ENCODE measurements at regions not wholly inside any gene's neighbourhood (a gene's known extent, or its start where the extent isn't known, plus 50 kb on each side); places are given as distances from the start of the nearest gene placed in this dataset.

GRCh38 chr5:171596391-171596878 is 177.0 kb downstream of the FGF18 start:
- H3K4me3 Mint-ChIP-seq: no peak overlapping the region
- no peaks in the 10 kb centered on the region for H3K36me3 Mint-ChIP-seq (ENCODE audit: low read depth)
- H3K4me1 Mint-ChIP-seq (ENCODE audit: low read depth): peaks cover 20% of the 10 kb centered on the region
- intact Hi-C loops (cut with micrococcal nuclease): no loop called here
- H3K27ac Mint-ChIP-seq: no peak overlapping the region
- no peaks in the 10 kb centered on the region for H3K9me3 Mint-ChIP-seq
- no peaks in the 10 kb centered on the region for H3K27me3 Mint-ChIP-seq

- no peaks in the 10 kb centered on the region for H3K27me3 Mint-ChIP-seq
- no peaks in the 10 kb centered on the region for H3K9me3 Mint-ChIP-seq
- H3K27ac Mint-ChIP-seq: no peak overlapping the region
- peaks cover 25% of the 10 kb centered on the region for H3K4me1 Mint-ChIP-seq (ENCODE audit: low read depth)
- intact Hi-C loops (cut with micrococcal nuclease): no loop called here
- H3K36me3 Mint-ChIP-seq (ENCODE audit: low read depth): no peaks in the 10 kb centered on the region
- no peak overlapping the region for H3K4me3 Mint-ChIP-seq
Observed at GRCh38 chr5:171597946-171598640, 178.6 kb downstream of the FGF18 start.

GRCh38 chr5:171598641-171599152 is 179.2 kb downstream of the FGF18 start:
- H3K9me3 Mint-ChIP-seq: no peaks in the 10 kb centered on the region
- intact Hi-C loops (cut with micrococcal nuclease): no loop called here
- no peaks in the 10 kb centered on the region for H3K36me3 Mint-ChIP-seq (ENCODE audit: low read depth)
- H3K4me3 Mint-ChIP-seq: no peak overlapping the region
- H3K4me1 Mint-ChIP-seq (ENCODE audit: low read depth): peaks cover 25% of the 10 kb centered on the region
- H3K27ac Mint-ChIP-seq: no peak overlapping the region
- no peaks in the 10 kb centered on the region for H3K27me3 Mint-ChIP-seq

- Mint-ChIP-seq H3K4me3 (no peak overlapping the region), H3K4me1 (ENCODE audit: low read depth) (peaks cover 25% of the 10 kb centered on the region), H3K27me3 (no peaks in the 10 kb centered on the region), H3K27ac (no peak overlapping the region), H3K9me3 (no peaks in the 10 kb centered on the region), H3K36me3 (ENCODE audit: low read depth) (no peaks in the 10 kb centered on the region)
- intact Hi-C loops (cut with micrococcal nuclease): no loop called here
Observed at GRCh38 chr5:171599411-171599810, 180.0 kb downstream of the FGF18 start.

- H3K27me3 Mint-ChIP-seq: no peaks in the 10 kb centered on the region
- no peak overlapping the region for H3K27ac Mint-ChIP-seq
- no peaks in the 10 kb centered on the region for H3K36me3 Mint-ChIP-seq (ENCODE audit: low read depth)
- intact Hi-C loops (cut with micrococcal nuclease): no loop called here
- peaks cover 25% of the 10 kb centered on the region for H3K4me1 Mint-ChIP-seq (ENCODE audit: low read depth)
- H3K4me3 Mint-ChIP-seq: no peak overlapping the region
- H3K9me3 Mint-ChIP-seq: no peaks in the 10 kb centered on the region
Observed at GRCh38 chr5:171599957-171600612, 180.6 kb downstream of the FGF18 start.

GRCh38 chr5:171600741-171601265 is 181.4 kb downstream of the FGF18 start:
- Mint-ChIP-seq H3K4me3 (peak overlapping the region; percentile 33), H3K4me1 (ENCODE audit: low read depth) (peaks cover 25% of the 10 kb centered on the region), H3K27ac (peak overlapping the region; percentile 35), H3K27me3 (no peaks in the 10 kb centered on the region), H3K36me3 (ENCODE audit: low read depth) (no peaks in the 10 kb centered on the region), H3K9me3 (no peaks in the 10 kb centered on the region)
- intact Hi-C loops (cut with micrococcal nuclease): no loop called here

GRCh38 chr5:171601266-171601881 is 181.9 kb downstream of the FGF18 start:
- Mint-ChIP-seq H3K36me3 (ENCODE audit: low read depth) (no peaks in the 10 kb centered on the region), H3K4me3 (no peak overlapping the region), H3K4me1 (ENCODE audit: low read depth) (peaks cover 25% of the 10 kb centered on the region), H3K27ac (peak overlapping the region; percentile 35), H3K9me3 (peaks cover 4% of the 10 kb centered on the region), H3K27me3 (no peaks in the 10 kb centered on the region)
- intact Hi-C loops (cut with micrococcal nuclease): no loop called here

- H3K36me3 Mint-ChIP-seq (ENCODE audit: low read depth): no peaks in the 10 kb centered on the region
- no peaks in the 10 kb centered on the region for H3K27me3 Mint-ChIP-seq
- intact Hi-C loops (cut with micrococcal nuclease): no loop called here
- H3K4me1 Mint-ChIP-seq (ENCODE audit: low read depth): peaks cover 25% of the 10 kb centered on the region
- peaks cover 15% of the 10 kb centered on the region for H3K9me3 Mint-ChIP-seq
- H3K4me3 Mint-ChIP-seq: no peak overlapping the region
- H3K27ac Mint-ChIP-seq: no peak overlapping the region
Observed at GRCh38 chr5:171603591-171603990, 182.0 kb upstream of the SMIM23 start.

GRCh38 chr5:171604195-171604594 is 181.4 kb upstream of the SMIM23 start:
- H3K27ac Mint-ChIP-seq: no peak overlapping the region
- peaks cover 25% of the 10 kb centered on the region for H3K4me1 Mint-ChIP-seq (ENCODE audit: low read depth)
- no peak overlapping the region for H3K4me3 Mint-ChIP-seq
- H3K36me3 Mint-ChIP-seq (ENCODE audit: low read depth): no peaks in the 10 kb centered on the region
- intact Hi-C loops (cut with micrococcal nuclease): no loop called here
- peaks cover 15% of the 10 kb centered on the region for H3K9me3 Mint-ChIP-seq
- no peaks in the 10 kb centered on the region for H3K27me3 Mint-ChIP-seq

GRCh38 chr5:171606414-171607024 is 179.1 kb upstream of the SMIM23 start:
- Mint-ChIP-seq H3K27me3 (no peaks in the 10 kb centered on the region), H3K27ac (no peak overlapping the region), H3K4me1 (ENCODE audit: low read depth) (peaks cover 10% of the 10 kb centered on the region), H3K36me3 (ENCODE audit: low read depth) (no peaks in the 10 kb centered on the region), H3K4me3 (no peak overlapping the region), H3K9me3 (peaks cover 15% of the 10 kb centered on the region)
- intact Hi-C loops (cut with micrococcal nuclease): no loop called here

- Mint-ChIP-seq H3K4me1 (ENCODE audit: low read depth) (peaks cover 5% of the 10 kb centered on the region), H3K27ac (no peak overlapping the region), H3K36me3 (ENCODE audit: low read depth) (no peaks in the 10 kb centered on the region), H3K4me3 (no peak overlapping the region), H3K9me3 (peaks cover 15% of the 10 kb centered on the region), H3K27me3 (no peaks in the 10 kb centered on the region)
- intact Hi-C loops (cut with micrococcal nuclease): no loop called here
Observed at GRCh38 chr5:171607863-171608262, 177.8 kb upstream of the SMIM23 start.

- Mint-ChIP-seq H3K9me3 (peaks cover 15% of the 10 kb centered on the region), H3K27me3 (no peaks in the 10 kb centered on the region), H3K4me1 (ENCODE audit: low read depth) (peaks cover 5% of the 10 kb centered on the region), H3K4me3 (no peak overlapping the region), H3K36me3 (ENCODE audit: low read depth) (no peaks in the 10 kb centered on the region), H3K27ac (no peak overlapping the region)
- intact Hi-C loops (cut with micrococcal nuclease): no loop called here
Observed at GRCh38 chr5:171609806-171610452, 175.7 kb upstream of the SMIM23 start.

- Mint-ChIP-seq H3K27me3 (no peaks in the 10 kb centered on the region), H3K9me3 (peaks cover 15% of the 10 kb centered on the region), H3K36me3 (ENCODE audit: low read depth) (no peaks in the 10 kb centered on the region), H3K27ac (no peak overlapping the region), H3K4me1 (ENCODE audit: low read depth) (peaks cover 5% of the 10 kb centered on the region), H3K4me3 (no peak overlapping the region)
- intact Hi-C loops (cut with micrococcal nuclease): no loop called here
Observed at GRCh38 chr5:171610686-171611085, 174.9 kb upstream of the SMIM23 start.
